K562 (cell line): ENCODE measurements at regions not wholly inside any gene's neighbourhood (a gene's known extent, or its start where the extent isn't known, plus 50 kb on each side); places are given as distances from the start of the nearest gene placed in this dataset.

ENCODE experiments used
- CTCF ChIP-seq, 3 experiments: IDR thresholded peaks in 2 of 3; conservative IDR thresholded peaks in 1 of 3; 2 replicates each; pipeline ENCODE4 v1.5.1; 2011 to 2012; ENCODE audit warnings: low read length in 3 of 3, mild to moderate bottlenecking in 3 of 3, control low read depth in 2 of 3, improper control_type of control experiment in 1 of 3, inconsistent platforms in 1 of 3, low read depth in 1 of 3, mixed read lengths in 1 of 3, moderate library complexity in 1 of 3; ENCODE audit not compliant: insufficient read depth in 2 of 3
- FIP1L1 ChIP-seq: fragments of 200-400 bp; formaldehyde crosslinking; IDR thresholded peaks from 2 replicates; pipeline ENCODE4 v1.6.1; 2018; ENCODE audit warnings: mild to moderate bottlenecking, low read depth, low read length; ENCODE audit not compliant: poor library complexity, severe bottlenecking
- GABPA ChIP-seq: fragments of 200-800 bp; sonication (Bioruptor generic); conservative IDR thresholded peaks from 2 replicates; pipeline ENCODE4 v1.6.1; 2016; ENCODE audit warnings: low read depth, missing genetic modification characterization, missing compliant biosample characterization
- HCFC1 ChIP-seq: IDR thresholded peaks from 2 replicates; pipeline ENCODE4 v1.6.1; 2012; ENCODE audit warnings: low read depth, low read length, improper control_type of control experiment
- MTA3 ChIP-seq: fragments of 450-650 bp; formaldehyde crosslinking; IDR thresholded peaks from 2 replicates; pipeline ENCODE4 v1.6.1; 2017; ENCODE audit warnings: mild to moderate bottlenecking, borderline replicate concordance
- NEUROD1 ChIP-seq: fragments of 150-350 bp; IDR thresholded peaks from 2 replicates; pipeline ENCODE4 v1.6.1; 2014; ENCODE audit warnings: borderline replicate concordance, low read length, low read depth; ENCODE audit not compliant: partially characterized antibody
- NR2C1 ChIP-seq, 2 experiments: fragments of 450-650 bp; IDR thresholded peaks; 2 replicates each; pipeline ENCODE4 v1.6.1; 2017; ENCODE audit warnings: mild to moderate bottlenecking in 2 of 2, antibody characterized with exemption in 1 of 2, inconsistent platforms in 1 of 2, missing compliant biosample characterization in 1 of 2, missing genetic modification characterization in 1 of 2
- POLR3G ChIP-seq: IDR thresholded peaks from 2 replicates; pipeline ENCODE4 v1.6.1; 2011; ENCODE audit not compliant: insufficient read length, insufficient replicate concordance; ENCODE audit errors: extremely low read depth
- RFX5 ChIP-seq: IDR thresholded peaks from 2 replicates; pipeline ENCODE4 v1.6.1; 2011; ENCODE audit warnings: low read depth, mild to moderate bottlenecking, improper control_type of control experiment, low read length
- TAF1 ChIP-seq: IDR thresholded peaks from 2 replicates; pipeline ENCODE4 v1.6.1; 2011; ENCODE audit warnings: mild to moderate bottlenecking, low read length, moderate library complexity; ENCODE audit not compliant: insufficient read depth, control insufficient read depth, severe bottlenecking; ENCODE audit errors: extremely low read depth
- TF ChIP-seq, protein P1 (sequence below): sonication (generic); formaldehyde crosslinking; IDR thresholded peaks from 2 replicates; pipeline ENCODE4 v1.9.0; 2022; ENCODE audit warnings: mild to moderate bottlenecking, missing genetic modification reagents

GRCh38 chr6:100229512-100229911, 235.2 kb downstream of the SIM1 start:
- TF ChIP-seq MTA3 (no peak), POLR3G (no peak), CTCF (IDR thresholded peaks at IDR 0.05 in 2 of 3, conservative IDR thresholded peaks at IDR 0.05 in 1 of 3; ENCODE audit: insufficient read depth in 2 of 3, low read depth in 1 of 3, low read length in 3 of 3) (no peak), HCFC1 (no peak), NEUROD1 (no peak), FIP1L1 (no peak), GABPA (tag) (no peak), RFX5 (no peak), TAF1 (no peak), NR2C1 (IDR thresholded peaks at IDR 0.05) (no peak), NR2C1 (tag; IDR thresholded peaks at IDR 0.05) (no peak)
- TF ChIP-seq, protein P1, sequence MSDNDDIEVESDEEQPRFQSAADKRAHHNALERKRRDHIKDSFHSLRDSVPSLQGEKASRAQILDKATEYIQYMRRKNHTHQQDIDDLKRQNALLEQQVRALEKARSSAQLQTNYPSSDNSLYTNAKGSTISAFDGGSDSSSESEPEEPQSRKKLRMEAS (CRISPR knock-in tag), result no peak
